ENCODE measurements at regions not wholly inside any gene's neighbourhood (a gene's known extent, or its start where the extent isn't known, plus 50 kb on each side); places are given as distances from the start of the nearest gene placed in this dataset.

DNA sequence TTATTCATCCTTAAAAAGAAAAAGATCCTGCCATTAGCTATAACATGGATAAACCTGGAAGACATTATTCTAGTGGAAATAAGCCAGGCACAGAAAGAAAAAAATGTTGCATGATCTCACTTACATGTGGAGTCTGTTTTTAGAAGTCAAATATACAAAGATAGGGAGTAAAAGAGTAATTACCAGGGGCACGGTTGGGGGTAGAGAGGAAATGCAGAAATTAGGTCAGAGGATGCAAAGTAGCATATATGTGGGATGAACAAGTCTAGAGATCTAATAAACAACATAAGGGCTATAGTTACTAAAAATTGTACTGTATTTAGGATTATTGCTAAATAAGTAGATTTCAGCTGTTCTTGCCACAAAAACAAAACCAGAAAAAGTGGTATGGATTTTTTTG, 61.4 kb upstream of the CD53 start:
- TF ChIP-seq, protein P1, sequence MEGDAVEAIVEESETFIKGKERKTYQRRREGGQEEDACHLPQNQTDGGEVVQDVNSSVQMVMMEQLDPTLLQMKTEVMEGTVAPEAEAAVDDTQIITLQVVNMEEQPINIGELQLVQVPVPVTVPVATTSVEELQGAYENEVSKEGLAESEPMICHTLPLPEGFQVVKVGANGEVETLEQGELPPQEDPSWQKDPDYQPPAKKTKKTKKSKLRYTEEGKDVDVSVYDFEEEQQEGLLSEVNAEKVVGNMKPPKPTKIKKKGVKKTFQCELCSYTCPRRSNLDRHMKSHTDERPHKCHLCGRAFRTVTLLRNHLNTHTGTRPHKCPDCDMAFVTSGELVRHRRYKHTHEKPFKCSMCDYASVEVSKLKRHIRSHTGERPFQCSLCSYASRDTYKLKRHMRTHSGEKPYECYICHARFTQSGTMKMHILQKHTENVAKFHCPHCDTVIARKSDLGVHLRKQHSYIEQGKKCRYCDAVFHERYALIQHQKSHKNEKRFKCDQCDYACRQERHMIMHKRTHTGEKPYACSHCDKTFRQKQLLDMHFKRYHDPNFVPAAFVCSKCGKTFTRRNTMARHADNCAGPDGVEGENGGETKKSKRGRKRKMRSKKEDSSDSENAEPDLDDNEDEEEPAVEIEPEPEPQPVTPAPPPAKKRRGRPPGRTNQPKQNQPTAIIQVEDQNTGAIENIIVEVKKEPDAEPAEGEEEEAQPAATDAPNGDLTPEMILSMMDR (conservative IDR thresholded peaks at IDR 0.05) = no peak
- TF ChIP-seq ZFX (IDR thresholded peaks at IDR 0.05) = no peak
